Neural progenitor cell (in vitro differentiated cells): ENCODE measurements at regions not wholly inside any gene's neighbourhood (a gene's known extent, or its start where the extent isn't known, plus 50 kb on each side); places are given as distances from the start of the nearest gene placed in this dataset.

Experiments used
- CTCF ChIP-seq: fragments of 200-600 bp; sonication (generic); IDR thresholded peaks from 2 replicates; pipeline ENCODE4 v1.5.1; 2017; ENCODE audit warnings: antibody characterized with exemption, mild to moderate bottlenecking
- EZH2 ChIP-seq: fragments of 200-600 bp; sonication (generic); IDR thresholded peaks from 2 replicates; pipeline ENCODE4 v1.6.1; 2017; ENCODE audit warnings: antibody characterized with exemption, mild to moderate bottlenecking, moderate library complexity
- EZH2phosphoT487 ChIP-seq: fragments of 200-600 bp; sonication (generic); IDR thresholded peaks from 2 replicates; pipeline ENCODE4 v1.6.1; 2017; ENCODE audit warnings: antibody characterized with exemption

- TF ChIP-seq EZH2 (no peak), CTCF (no peak), EZH2phosphoT487 (no peak)
These were observed 72.2 kb upstream of the HPCAL1 start for GRCh38 chr2:10230499-10230898.
